GM23248 (cell line): ENCODE measurements at regions not wholly inside any gene's neighbourhood (a gene's known extent, or its start where the extent isn't known, plus 50 kb on each side); places are given as distances from the start of the nearest gene placed in this dataset.

Experiments
- DNase-seq: peaks from one replicate; pipeline ENCODE4 v3.0.0-alpha.2; 2015
- H2AFZ ChIP-seq: fragments of 200-600 bp; sonication (generic); 2 replicates; pipeline ENCODE4 v1.6.1; 2016; ENCODE audit warnings: antibody characterized with exemption
- H3F3A ChIP-seq: fragments of 200-600 bp; sonication (generic); 2 replicates; pipeline ENCODE4 v1.6.1; 2016; ENCODE audit warnings: mild to moderate bottlenecking, antibody characterized with exemption, mixed run types; ENCODE audit not compliant: insufficient read depth
- H3K27ac ChIP-seq: fragments of 200-600 bp; sonication (generic); 2 replicates; pipeline ENCODE4 v1.5.1; 2016; ENCODE audit warnings: mild to moderate bottlenecking
- H3K27me3 ChIP-seq: fragments of 200-600 bp; sonication (generic); replicated peaks from 2 replicates; pipeline ENCODE4 v1.6.1; 2016; ENCODE audit warnings: mild to moderate bottlenecking; ENCODE audit not compliant: insufficient read depth
- H3K36me3 ChIP-seq: fragments of 200-600 bp; sonication (generic); 2 replicates; pipeline ENCODE4 v1.6.1; 2016; ENCODE audit warnings: low read depth, mild to moderate bottlenecking
- H3K4me1 ChIP-seq: fragments of 200-600 bp; sonication (generic); 2 replicates; pipeline ENCODE4 v1.6.1; 2016; ENCODE audit warnings: mild to moderate bottlenecking; ENCODE audit not compliant: insufficient read depth
- H3K4me2 ChIP-seq: fragments of 200-600 bp; sonication (generic); one replicate; pipeline ENCODE4 v1.6.1; 2016; ENCODE audit warnings: mild to moderate bottlenecking; ENCODE audit not compliant: unreplicated experiment
- H3K4me3 ChIP-seq: fragments of 200-600 bp; sonication (generic); 2 replicates; pipeline ENCODE4 v1.5.1; 2016; ENCODE audit warnings: mild to moderate bottlenecking
- H3K79me2 ChIP-seq: fragments of 200-600 bp; sonication (generic); 2 replicates; pipeline ENCODE4 v1.6.1; 2016; ENCODE audit warnings: mild to moderate bottlenecking; ENCODE audit not compliant: insufficient read depth
- H3K9ac ChIP-seq: fragments of 200-600 bp; sonication (generic); 2 replicates; pipeline ENCODE4 v1.6.1; 2016; ENCODE audit warnings: mild to moderate bottlenecking
- H3K9me2 ChIP-seq: fragments of 200-600 bp; sonication (generic); 2 replicates; pipeline ENCODE4 v1.6.1; 2016; ENCODE audit warnings: mixed run types, mild to moderate bottlenecking, moderate library complexity; ENCODE audit not compliant: insufficient read depth
- H3K9me3 ChIP-seq: fragments of 200-600 bp; sonication (generic); one replicate; pipeline ENCODE4 v1.6.1; 2017; ENCODE audit warnings: low read depth
- H4K20me1 ChIP-seq: fragments of 200-600 bp; sonication (generic); 2 replicates; pipeline ENCODE4 v1.6.0; 2016; ENCODE audit not compliant: insufficient read depth
- EZH2 ChIP-seq: fragments of 200-600 bp; sonication (generic); IDR thresholded peaks from 2 replicates; pipeline ENCODE4 v1.6.1; 2018; ENCODE audit warnings: antibody characterized with exemption, mild to moderate bottlenecking; ENCODE audit not compliant: insufficient read depth, poor library complexity, severe bottlenecking
- EZH2phosphoT487 ChIP-seq: fragments of 200-600 bp; sonication (generic); IDR thresholded peaks from 2 replicates; pipeline ENCODE4 v1.6.1; 2018; ENCODE audit warnings: antibody characterized with exemption, moderate library complexity, mild to moderate bottlenecking, low read depth; ENCODE audit not compliant: insufficient read depth
- WGBS, 2 experiments: methylation state at CpG; one replicate each; pipeline ENCODE4 v1.1.6; 2015 to 2017; ENCODE audit warnings: low lambda C conversion rate in 2 of 2, low coverage in 1 of 2; ENCODE audit errors: missing lambda C conversion rate in 2 of 2; 5-methylcytosine and 5-hydroxymethylcytosine counted together
- in situ Hi-C: fragments of 300-500 bp; cut with MboI; formaldehyde crosslinking; loops from 2 replicates; pipeline ENCODE4 v1.15.0; 2020

GRCh38 chr2:65638443-65638842 lies 206.0 kb upstream of the SPRED2 start:
- Histone ChIP-seq H4K20me1 (no peaks in the 10 kb centered on the region), H3K36me3 (no peaks in the 10 kb centered on the region), H3K4me1 (no peaks in the 10 kb centered on the region), H3K27me3 (peaks cover 19% of the 10 kb centered on the region), H3K79me2 (no peaks in the 10 kb centered on the region), H3K4me3 (no peak overlapping the region), H3K4me2 (no peak overlapping the region), H3F3A (no peaks in the 10 kb centered on the region), H3K9ac (no peak overlapping the region), H3K27ac (no peak overlapping the region), H3K9me3 (no peaks in the 10 kb centered on the region), H2AFZ (no peak overlapping the region), H3K9me2 (no peaks in the 10 kb centered on the region)
- TF ChIP-seq EZH2 (no peak), EZH2phosphoT487 (no peak)
- peak; percentile 23 for DNase-seq
- in situ Hi-C loops: no loop called here

DNA sequence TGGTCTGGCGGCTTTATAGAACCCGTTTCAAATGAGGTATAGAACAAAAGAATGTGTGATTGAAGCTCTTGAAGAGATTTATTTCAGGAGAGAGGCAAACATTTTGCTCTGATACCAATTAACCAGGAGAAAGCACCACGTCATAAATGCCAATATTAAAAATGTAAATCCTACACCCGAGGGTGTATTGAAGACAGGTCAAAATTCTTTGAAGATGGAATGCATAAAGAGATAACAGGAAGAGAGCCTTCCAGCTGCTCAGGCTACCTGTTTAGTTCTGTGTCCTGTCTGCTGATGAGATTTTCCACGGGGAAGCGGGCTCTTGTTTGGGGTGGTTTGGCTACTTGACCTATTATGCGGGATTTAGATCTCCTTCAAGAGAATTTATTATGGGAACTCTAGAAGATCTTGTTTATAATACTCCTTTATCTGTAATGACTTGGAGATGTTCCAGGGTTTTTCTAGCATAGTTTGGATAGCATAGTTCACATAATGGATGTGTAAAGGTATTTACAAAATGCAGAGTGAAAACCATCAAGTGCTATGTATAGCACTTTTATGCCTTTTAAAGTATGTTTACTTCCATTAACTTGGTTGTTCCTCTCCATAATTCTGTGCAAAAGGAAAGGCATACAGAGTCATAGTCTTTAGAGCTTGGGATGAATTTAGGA lies 204.5 kb upstream of the SPRED2 start:
- H3K4me3 ChIP-seq: no peak overlapping the region
- no peaks in the 10 kb centered on the region for H3K9me2 ChIP-seq
- DNase-seq: no peak
- peaks cover 19% of the 10 kb centered on the region for H3K27me3 ChIP-seq
- no peaks in the 10 kb centered on the region for H3K4me1 ChIP-seq
- no peaks in the 10 kb centered on the region for H3K9me3 ChIP-seq
- no peaks in the 10 kb centered on the region for H4K20me1 ChIP-seq
- no peaks in the 10 kb centered on the region for H3F3A ChIP-seq
- H3K36me3 ChIP-seq: no peaks in the 10 kb centered on the region
- no peaks in the 10 kb centered on the region for H3K79me2 ChIP-seq
- TF ChIP-seq EZH2: no peak
- no peak overlapping the region for H3K27ac ChIP-seq
- 48 to 58% methylated on average over 7 of the region's 7 CpGs for WGBS, 2 experiments
- no peak overlapping the region for H3K4me2 ChIP-seq
- no peak overlapping the region for H2AFZ ChIP-seq
- no peak overlapping the region for H3K9ac ChIP-seq
- in situ Hi-C loops: no loop called here

DNA sequence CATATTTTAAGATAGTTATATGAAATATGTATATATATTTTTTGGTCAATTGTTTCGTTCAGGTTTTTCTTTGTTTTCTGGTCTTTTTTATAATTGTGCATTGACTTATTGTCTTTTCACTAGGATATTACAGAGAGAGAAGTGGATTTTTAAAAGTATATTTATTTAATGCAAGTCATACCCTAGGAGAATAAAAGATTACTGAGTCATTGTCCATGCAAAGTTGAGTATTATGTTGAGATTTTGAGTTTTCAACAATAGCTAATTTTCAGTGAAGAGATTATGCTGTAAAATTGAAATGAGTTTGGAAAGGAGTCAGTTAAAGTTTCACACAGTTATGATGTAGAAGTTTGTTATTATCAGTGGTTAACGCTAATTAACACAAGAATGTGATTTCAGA lies 203.6 kb upstream of the SPRED2 start:
- no peak for DNase-seq
- no peaks in the 10 kb centered on the region for H3K79me2 ChIP-seq
- 28 to 37% methylated on average over 2 of the region's 2 CpGs for WGBS, 2 experiments
- no peaks in the 10 kb centered on the region for H3K9me2 ChIP-seq
- in situ Hi-C loops: no loop called here
- H3K36me3 ChIP-seq: no peaks in the 10 kb centered on the region
- H3K27ac ChIP-seq: no peak overlapping the region
- H3K27me3 ChIP-seq: peaks cover 19% of the 10 kb centered on the region
- no peak overlapping the region for H3K4me3 ChIP-seq
- TF ChIP-seq EZH2 (no peak), EZH2phosphoT487 (no peak)
- no peaks in the 10 kb centered on the region for H4K20me1 ChIP-seq
- no peaks in the 10 kb centered on the region for H3K9me3 ChIP-seq
- H3K9ac ChIP-seq: no peak overlapping the region
- no peak overlapping the region for H2AFZ ChIP-seq
- no peak overlapping the region for H3K4me2 ChIP-seq
- H3K4me1 ChIP-seq: no peaks in the 10 kb centered on the region
- no peaks in the 10 kb centered on the region for H3F3A ChIP-seq

GRCh38 chr2:65634304-65634703 lies 201.9 kb upstream of the SPRED2 start:
- H2AFZ ChIP-seq: no peak overlapping the region
- no peak for TF ChIP-seq EZH2phosphoT487
- no peak for TF ChIP-seq EZH2
- no peaks in the 10 kb centered on the region for H3K9me3 ChIP-seq
- no peaks in the 10 kb centered on the region for H3K36me3 ChIP-seq
- no peak overlapping the region for H3K9ac ChIP-seq
- 51 to 52% methylated on average over 4 of the region's 4 CpGs for WGBS, 2 experiments
- H3K27ac ChIP-seq: no peak overlapping the region
- H3K27me3 ChIP-seq: peaks cover 19% of the 10 kb centered on the region
- H3K4me2 ChIP-seq: no peak overlapping the region
- H4K20me1 ChIP-seq: no peaks in the 10 kb centered on the region
- in situ Hi-C loops: no loop called here
- no peaks in the 10 kb centered on the region for H3K79me2 ChIP-seq
- no peak overlapping the region for H3K4me3 ChIP-seq
- no peak for DNase-seq
- no peaks in the 10 kb centered on the region for H3K4me1 ChIP-seq
- no peaks in the 10 kb centered on the region; the same call in 1 of the 2 replicates for H3F3A ChIP-seq
- no peaks in the 10 kb centered on the region for H3K9me2 ChIP-seq

GRCh38 chr2:65630643-65631042 lies 198.2 kb upstream of the SPRED2 start:
- Histone ChIP-seq H3K9me2 (no peaks in the 10 kb centered on the region), H3K27me3 (peaks cover 4% of the 10 kb centered on the region; the same call in 1 of the 2 replicates), H3K4me2 (no peak overlapping the region), H3K36me3 (no peaks in the 10 kb centered on the region), H2AFZ (no peak overlapping the region), H3K4me3 (no peak overlapping the region), H3F3A (no peaks in the 10 kb centered on the region; the same call in 1 of the 2 replicates), H4K20me1 (no peaks in the 10 kb centered on the region), H3K27ac (no peak overlapping the region), H3K79me2 (no peaks in the 10 kb centered on the region), H3K9me3 (no peaks in the 10 kb centered on the region), H3K9ac (no peak overlapping the region), H3K4me1 (no peaks in the 10 kb centered on the region)
- in situ Hi-C loops: no loop called here
- TF ChIP-seq EZH2phosphoT487 (no peak), EZH2 (no peak)
- 59% methylated on average over 3 of the region's 3 CpGs for WGBS, 2 experiments
- DNase-seq: peak; percentile 72
